GM23338 (cell line): ENCODE measurements at regions not wholly inside any gene's neighbourhood (a gene's known extent, or its start where the extent isn't known, plus 50 kb on each side); places are given as distances from the start of the nearest gene placed in this dataset.

Experiments used
- ATAC-seq: fragments of 200-7000 bp; cut with Tn5 transposase; 3 replicates; pipeline ENCODE4 v1.9.1; 2020
- DNase-seq: peaks from one replicate; pipeline ENCODE4 v3.0.0-alpha.2; 2015; ENCODE audit warnings: low spot score
- H2AFZ ChIP-seq: fragments of 200-600 bp; sonication (generic); 2 replicates; pipeline ENCODE4 v1.8.0; 2016; ENCODE audit warnings: antibody characterized with exemption, mild to moderate bottlenecking, moderate library complexity
- H3F3A ChIP-seq: fragments of 200-600 bp; sonication (generic); replicated peaks from 2 replicates; pipeline ENCODE4 v1.8.0; 2017; ENCODE audit warnings: antibody characterized with exemption, mixed run types, low read depth
- H3K27ac ChIP-seq: fragments of 200-600 bp; sonication (generic); 2 replicates; pipeline ENCODE4 v1.6.1; 2016; ENCODE audit warnings: low read depth
- H3K27me3 ChIP-seq: fragments of 200-600 bp; sonication (generic); 2 replicates; pipeline ENCODE4 v1.8.0; 2016; ENCODE audit warnings: mild to moderate bottlenecking, mixed run types, moderate library complexity; ENCODE audit not compliant: insufficient read depth
- H3K36me3 ChIP-seq: fragments of 200-600 bp; sonication (generic); 2 replicates; pipeline ENCODE4 v1.8.0; 2016; ENCODE audit warnings: mild to moderate bottlenecking; ENCODE audit not compliant: insufficient read depth
- H3K4me1 ChIP-seq: fragments of 200-600 bp; sonication (generic); 2 replicates; pipeline ENCODE4 v1.8.0; 2016; ENCODE audit warnings: mild to moderate bottlenecking, moderate library complexity; ENCODE audit not compliant: insufficient read depth
- H3K4me2 ChIP-seq: fragments of 200-600 bp; sonication (generic); 2 replicates; pipeline ENCODE4 v1.7.1; 2017; ENCODE audit warnings: mixed run types
- H3K4me3 ChIP-seq: fragments of 200-600 bp; sonication (generic); 2 replicates; pipeline ENCODE4 v1.6.1; 2016; ENCODE audit warnings: mixed run types
- H3K79me2 ChIP-seq: fragments of 200-600 bp; sonication (generic); replicated peaks from 2 replicates; pipeline ENCODE4 v1.8.0; 2017; ENCODE audit warnings: mild to moderate bottlenecking; ENCODE audit not compliant: insufficient read depth
- H3K9me2 ChIP-seq: fragments of 200-600 bp; sonication (generic); 2 replicates; pipeline ENCODE4 v1.8.0; 2017; ENCODE audit not compliant: insufficient read depth
- H4K20me1 ChIP-seq: fragments of 200-600 bp; sonication (generic); replicated peaks from 2 replicates; pipeline ENCODE4 v1.8.0; 2017; ENCODE audit warnings: mild to moderate bottlenecking; ENCODE audit not compliant: insufficient read depth
- H3K27ac Mint-ChIP-seq: 2 replicates; pipeline ENCODE4 v1.8.0; 2020; ENCODE audit warnings: inconsistent platforms, mild to moderate bottlenecking, moderate library complexity, mixed read lengths
- H3K27me3 Mint-ChIP-seq: 3 replicates; pipeline ENCODE4 v1.8.0; 2022; ENCODE audit warnings: low read depth, mild to moderate bottlenecking, moderate library complexity, mixed read lengths, inconsistent platforms; ENCODE audit not compliant: insufficient read depth, poor library complexity
- H3K36me3 Mint-ChIP-seq: 3 replicates; pipeline ENCODE4 v1.8.0; 2021; ENCODE audit warnings: low read depth, mild to moderate bottlenecking, inconsistent platforms, moderate library complexity, mixed read lengths
- H3K4me1 Mint-ChIP-seq: 3 replicates; pipeline ENCODE4 v1.8.0; 2020; ENCODE audit warnings: mild to moderate bottlenecking, inconsistent platforms, mixed read lengths
- H3K4me3 Mint-ChIP-seq: 3 replicates; pipeline ENCODE4 v1.8.0; 2021; ENCODE audit warnings: moderate library complexity, mild to moderate bottlenecking, inconsistent platforms, mixed read lengths
- H3K9me3 Mint-ChIP-seq: 3 replicates; pipeline ENCODE4 v1.8.0; 2020; ENCODE audit warnings: moderate library complexity, mild to moderate bottlenecking, inconsistent platforms, mixed read lengths
- CREB1 ChIP-seq: fragments of 250-450 bp; sonication (Bioruptor Pico); IDR thresholded peaks from 2 replicates; pipeline ENCODE4 v1.5.0; 2020; ENCODE audit warnings: low read depth, mild to moderate bottlenecking, moderate library complexity
- EZH2phosphoT487 ChIP-seq: fragments of 200-600 bp; sonication (generic); IDR thresholded peaks from one replicate; pipeline ENCODE4 v1.8.1; 2018; ENCODE audit warnings: antibody characterized with exemption; ENCODE audit not compliant: unreplicated experiment
- ZNF114 ChIP-seq: fragments of 250-450 bp; sonication (Bioruptor Pico); IDR thresholded peaks from 2 replicates; pipeline ENCODE4 v1.5.0; 2020; ENCODE audit warnings: mild to moderate bottlenecking, moderate library complexity
- ZNF331 ChIP-seq: fragments of 250-450 bp; sonication (Bioruptor Pico); IDR thresholded peaks from 2 replicates; pipeline ENCODE4 v1.5.0; 2020; ENCODE audit warnings: low read depth, mild to moderate bottlenecking, moderate library complexity
- TF ChIP-seq, protein P1 (sequence below): fragments of 250-450 bp; sonication (Bioruptor Pico); IDR thresholded peaks from 2 replicates; pipeline ENCODE4 v1.5.0; 2020; ENCODE audit warnings: mild to moderate bottlenecking, moderate library complexity
- TF ChIP-seq, protein P2 (sequence below): IDR thresholded peaks from one replicate; pipeline ENCODE4 v1.6.1; 2018; ENCODE audit warnings: antibody characterized with exemption; ENCODE audit not compliant: unreplicated experiment
- TF ChIP-seq, protein P3 (sequence below), 2 experiments: fragments of 200-600 bp in 1 of 2; sonication (generic) in 1 of 2; conservative IDR thresholded peaks; 2 replicates each; pipeline versions ENCODE4 v1.5.1 to v1.6.1; 2016 to 2017; ENCODE audit warnings: antibody characterized with exemption in 2 of 2, low read depth in 2 of 2, mild to moderate bottlenecking in 2 of 2, moderate library complexity in 1 of 2

DNA sequence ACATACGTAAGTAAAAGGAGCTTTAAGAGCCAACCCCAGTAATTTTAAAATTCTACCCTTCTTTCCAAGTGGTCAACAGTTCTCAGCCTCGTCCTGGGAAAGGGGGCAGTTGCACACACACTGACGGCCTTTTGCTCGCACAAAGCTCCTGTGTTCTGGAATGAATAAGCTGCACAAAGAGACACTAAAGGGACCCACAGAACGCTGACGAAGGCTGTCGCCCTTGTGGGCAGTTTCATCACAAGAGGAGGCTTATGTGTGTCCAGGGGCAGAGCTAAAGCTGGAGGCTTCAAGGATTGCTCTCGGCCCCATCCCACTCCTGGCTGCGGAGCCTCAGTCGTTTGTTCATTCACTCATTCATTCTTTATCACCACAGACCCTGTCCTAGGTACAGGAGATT lies 67.0 kb upstream of the NEK6 start (continued):
- TF ChIP-seq, protein P1, sequence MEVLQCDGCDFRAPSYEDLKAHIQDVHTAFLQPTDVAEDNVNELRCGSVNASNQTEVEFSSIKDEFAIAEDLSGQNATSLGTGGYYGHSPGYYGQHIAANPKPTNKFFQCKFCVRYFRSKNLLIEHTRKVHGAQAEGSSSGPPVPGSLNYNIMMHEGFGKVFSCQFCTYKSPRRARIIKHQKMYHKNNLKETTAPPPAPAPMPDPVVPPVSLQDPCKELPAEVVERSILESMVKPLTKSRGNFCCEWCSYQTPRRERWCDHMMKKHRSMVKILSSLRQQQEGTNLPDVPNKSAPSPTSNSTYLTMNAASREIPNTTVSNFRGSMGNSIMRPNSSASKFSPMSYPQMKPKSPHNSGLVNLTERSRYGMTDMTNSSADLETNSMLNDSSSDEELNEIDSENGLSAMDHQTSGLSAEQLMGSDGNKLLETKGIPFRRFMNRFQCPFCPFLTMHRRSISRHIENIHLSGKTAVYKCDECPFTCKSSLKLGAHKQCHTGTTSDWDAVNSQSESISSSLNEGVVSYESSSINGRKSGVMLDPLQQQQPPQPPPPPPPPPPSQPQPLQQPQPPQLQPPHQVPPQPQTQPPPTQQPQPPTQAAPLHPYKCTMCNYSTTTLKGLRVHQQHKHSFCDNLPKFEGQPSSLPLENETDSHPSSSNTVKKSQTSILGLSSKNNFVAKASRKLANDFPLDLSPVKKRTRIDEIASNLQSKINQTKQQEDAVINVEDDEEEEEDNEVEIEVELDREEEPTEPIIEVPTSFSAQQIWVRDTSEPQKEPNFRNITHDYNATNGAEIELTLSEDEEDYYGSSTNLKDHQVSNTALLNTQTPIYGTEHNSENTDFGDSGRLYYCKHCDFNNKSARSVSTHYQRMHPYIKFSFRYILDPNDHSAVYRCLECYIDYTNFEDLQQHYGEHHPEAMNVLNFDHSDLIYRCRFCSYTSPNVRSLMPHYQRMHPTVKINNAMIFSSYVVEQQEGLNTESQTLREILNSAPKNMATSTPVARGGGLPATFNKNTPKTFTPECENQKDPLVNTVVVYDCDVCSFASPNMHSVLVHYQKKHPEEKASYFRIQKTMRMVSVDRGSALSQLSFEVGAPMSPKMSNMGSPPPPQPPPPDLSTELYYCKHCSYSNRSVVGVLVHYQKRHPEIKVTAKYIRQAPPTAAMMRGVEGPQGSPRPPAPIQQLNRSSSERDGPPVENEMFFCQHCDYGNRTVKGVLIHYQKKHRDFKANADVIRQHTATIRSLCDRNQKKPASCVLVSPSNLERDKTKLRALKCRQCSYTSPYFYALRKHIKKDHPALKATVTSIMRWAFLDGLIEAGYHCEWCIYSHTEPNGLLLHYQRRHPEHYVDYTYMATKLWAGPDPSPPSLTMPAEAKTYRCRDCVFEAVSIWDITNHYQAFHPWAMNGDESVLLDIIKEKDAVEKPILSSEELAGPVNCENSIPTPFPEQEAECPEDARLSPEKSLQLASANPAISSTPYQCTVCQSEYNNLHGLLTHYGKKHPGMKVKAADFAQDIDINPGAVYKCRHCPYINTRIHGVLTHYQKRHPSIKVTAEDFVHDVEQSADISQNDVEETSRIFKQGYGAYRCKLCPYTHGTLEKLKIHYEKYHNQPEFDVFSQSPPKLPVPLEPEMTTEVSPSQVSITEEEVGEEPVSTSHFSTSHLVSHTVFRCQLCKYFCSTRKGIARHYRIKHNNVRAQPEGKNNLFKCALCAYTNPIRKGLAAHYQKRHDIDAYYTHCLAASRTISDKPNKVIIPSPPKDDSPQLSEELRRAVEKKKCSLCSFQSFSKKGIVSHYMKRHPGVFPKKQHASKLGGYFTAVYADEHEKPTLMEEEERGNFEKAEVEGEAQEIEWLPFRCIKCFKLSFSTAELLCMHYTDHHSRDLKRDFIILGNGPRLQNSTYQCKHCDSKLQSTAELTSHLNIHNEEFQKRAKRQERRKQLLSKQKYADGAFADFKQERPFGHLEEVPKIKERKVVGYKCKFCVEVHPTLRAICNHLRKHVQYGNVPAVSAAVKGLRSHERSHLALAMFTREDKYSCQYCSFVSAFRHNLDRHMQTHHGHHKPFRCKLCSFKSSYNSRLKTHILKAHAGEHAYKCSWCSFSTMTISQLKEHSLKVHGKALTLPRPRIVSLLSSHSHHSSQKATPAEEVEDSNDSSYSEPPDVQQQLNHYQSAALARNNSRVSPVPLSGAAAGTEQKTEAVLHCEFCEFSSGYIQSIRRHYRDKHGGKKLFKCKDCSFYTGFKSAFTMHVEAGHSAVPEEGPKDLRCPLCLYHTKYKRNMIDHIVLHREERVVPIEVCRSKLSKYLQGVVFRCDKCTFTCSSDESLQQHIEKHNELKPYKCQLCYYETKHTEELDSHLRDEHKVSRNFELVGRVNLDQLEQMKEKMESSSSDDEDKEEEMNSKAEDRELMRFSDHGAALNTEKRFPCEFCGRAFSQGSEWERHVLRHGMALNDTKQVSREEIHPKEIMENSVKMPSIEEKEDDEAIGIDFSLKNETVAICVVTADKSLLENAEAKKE: no peak
- TF ChIP-seq EZH2phosphoT487: no peak
- TF ChIP-seq, protein P2, sequence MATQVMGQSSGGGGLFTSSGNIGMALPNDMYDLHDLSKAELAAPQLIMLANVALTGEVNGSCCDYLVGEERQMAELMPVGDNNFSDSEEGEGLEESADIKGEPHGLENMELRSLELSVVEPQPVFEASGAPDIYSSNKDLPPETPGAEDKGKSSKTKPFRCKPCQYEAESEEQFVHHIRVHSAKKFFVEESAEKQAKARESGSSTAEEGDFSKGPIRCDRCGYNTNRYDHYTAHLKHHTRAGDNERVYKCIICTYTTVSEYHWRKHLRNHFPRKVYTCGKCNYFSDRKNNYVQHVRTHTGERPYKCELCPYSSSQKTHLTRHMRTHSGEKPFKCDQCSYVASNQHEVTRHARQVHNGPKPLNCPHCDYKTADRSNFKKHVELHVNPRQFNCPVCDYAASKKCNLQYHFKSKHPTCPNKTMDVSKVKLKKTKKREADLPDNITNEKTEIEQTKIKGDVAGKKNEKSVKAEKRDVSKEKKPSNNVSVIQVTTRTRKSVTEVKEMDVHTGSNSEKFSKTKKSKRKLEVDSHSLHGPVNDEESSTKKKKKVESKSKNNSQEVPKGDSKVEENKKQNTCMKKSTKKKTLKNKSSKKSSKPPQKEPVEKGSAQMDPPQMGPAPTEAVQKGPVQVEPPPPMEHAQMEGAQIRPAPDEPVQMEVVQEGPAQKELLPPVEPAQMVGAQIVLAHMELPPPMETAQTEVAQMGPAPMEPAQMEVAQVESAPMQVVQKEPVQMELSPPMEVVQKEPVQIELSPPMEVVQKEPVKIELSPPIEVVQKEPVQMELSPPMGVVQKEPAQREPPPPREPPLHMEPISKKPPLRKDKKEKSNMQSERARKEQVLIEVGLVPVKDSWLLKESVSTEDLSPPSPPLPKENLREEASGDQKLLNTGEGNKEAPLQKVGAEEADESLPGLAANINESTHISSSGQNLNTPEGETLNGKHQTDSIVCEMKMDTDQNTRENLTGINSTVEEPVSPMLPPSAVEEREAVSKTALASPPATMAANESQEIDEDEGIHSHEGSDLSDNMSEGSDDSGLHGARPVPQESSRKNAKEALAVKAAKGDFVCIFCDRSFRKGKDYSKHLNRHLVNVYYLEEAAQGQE: no peak

DNA sequence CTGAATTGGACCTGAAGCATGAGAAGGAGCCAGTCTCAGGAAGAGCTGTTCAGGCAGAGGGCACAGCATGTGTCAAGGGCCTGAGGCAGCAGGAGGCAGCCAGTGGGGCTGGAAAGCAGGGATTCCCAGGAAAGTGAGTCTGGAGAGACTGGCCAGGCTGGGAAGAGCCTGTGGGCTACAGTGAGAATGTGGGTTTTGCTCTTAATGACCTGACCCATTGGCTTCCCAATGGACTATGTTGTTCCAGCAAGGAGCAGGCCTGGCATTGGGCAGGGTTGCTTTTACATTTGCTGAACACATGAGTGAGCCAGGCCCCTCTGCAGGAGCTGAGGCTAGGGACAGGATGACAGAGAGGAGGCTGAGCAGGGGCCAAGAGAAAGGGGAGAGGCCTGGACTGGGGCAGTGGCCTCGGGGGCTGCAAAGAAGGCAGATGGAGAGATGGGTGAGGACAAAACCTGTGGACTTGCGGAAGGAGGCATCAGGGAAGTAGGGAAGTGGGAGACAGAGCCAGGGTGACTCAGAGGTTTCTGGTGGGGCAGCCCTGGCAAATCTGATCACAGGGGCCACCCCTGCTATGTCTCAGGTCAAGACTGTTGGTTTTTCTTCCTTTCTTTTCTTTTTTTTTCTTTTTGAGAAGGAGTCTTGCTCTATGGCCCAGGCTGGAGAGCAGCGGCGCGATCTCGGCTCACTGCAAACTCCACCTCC lies 65.9 kb upstream of the NEK6 start:
- TF ChIP-seq ZNF331 (CRISPR knock-in tag) (no peak), CREB1 (CRISPR knock-in tag) (no peak), ZNF114 (CRISPR knock-in tag) (no peak)
- TF ChIP-seq, protein P3, sequence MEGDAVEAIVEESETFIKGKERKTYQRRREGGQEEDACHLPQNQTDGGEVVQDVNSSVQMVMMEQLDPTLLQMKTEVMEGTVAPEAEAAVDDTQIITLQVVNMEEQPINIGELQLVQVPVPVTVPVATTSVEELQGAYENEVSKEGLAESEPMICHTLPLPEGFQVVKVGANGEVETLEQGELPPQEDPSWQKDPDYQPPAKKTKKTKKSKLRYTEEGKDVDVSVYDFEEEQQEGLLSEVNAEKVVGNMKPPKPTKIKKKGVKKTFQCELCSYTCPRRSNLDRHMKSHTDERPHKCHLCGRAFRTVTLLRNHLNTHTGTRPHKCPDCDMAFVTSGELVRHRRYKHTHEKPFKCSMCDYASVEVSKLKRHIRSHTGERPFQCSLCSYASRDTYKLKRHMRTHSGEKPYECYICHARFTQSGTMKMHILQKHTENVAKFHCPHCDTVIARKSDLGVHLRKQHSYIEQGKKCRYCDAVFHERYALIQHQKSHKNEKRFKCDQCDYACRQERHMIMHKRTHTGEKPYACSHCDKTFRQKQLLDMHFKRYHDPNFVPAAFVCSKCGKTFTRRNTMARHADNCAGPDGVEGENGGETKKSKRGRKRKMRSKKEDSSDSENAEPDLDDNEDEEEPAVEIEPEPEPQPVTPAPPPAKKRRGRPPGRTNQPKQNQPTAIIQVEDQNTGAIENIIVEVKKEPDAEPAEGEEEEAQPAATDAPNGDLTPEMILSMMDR (conservative IDR thresholded peaks at IDR 0.05; ENCODE audit: low read depth in 2 of 2): no peak
- H3K4me3 Mint-ChIP-seq: no peak overlapping the region
- Histone ChIP-seq H3K4me1 (no peaks in the 10 kb centered on the region), H3K9me2 (no peaks in the 10 kb centered on the region), H3F3A (no peaks in the 10 kb centered on the region), H3K4me2 (no peak overlapping the region), H2AFZ (no peak overlapping the region), H3K27ac (no peak overlapping the region), H4K20me1 (no peaks in the 10 kb centered on the region), H3K79me2 (no peaks in the 10 kb centered on the region), H3K36me3 (no peaks in the 10 kb centered on the region), H3K4me3 (no peak overlapping the region), H3K27me3 (no peaks in the 10 kb centered on the region)
- H3K27ac Mint-ChIP-seq: no peak overlapping the region
- ATAC-seq (no peak), DNase-seq (no peak)
- H3K27me3 Mint-ChIP-seq: peaks cover 9% of the 10 kb centered on the region
- peaks cover 5% of the 10 kb centered on the region for H3K4me1 Mint-ChIP-seq
- peaks cover 5% of the 10 kb centered on the region; the same call in 1 of the 3 replicates for H3K36me3 Mint-ChIP-seq
- peaks cover 15% of the 10 kb centered on the region for H3K9me3 Mint-ChIP-seq
